Sigmoid colon (tissue), 4 donors: ENCODE measurements at regions not wholly inside any gene's neighbourhood (a gene's known extent, or its start where the extent isn't known, plus 50 kb on each side); places are given as distances from the start of the nearest gene placed in this dataset.
"Not testable (repeated sequence)": the region's sequence is repeated elsewhere in the genome, so short reads cannot be mapped to it uniquely, and the experiment has no call there.

Experiments used
- CTCF ChIP-seq, 4 experiments: fragments of 450-650 bp in 3 of 4; fragments of 200-600 bp in 1 of 4; IDR thresholded peaks; one replicate each; pipeline ENCODE4 v1.5.1; 2016 to 2019; ENCODE audit warnings: antibody characterized with exemption in 4 of 4, mild to moderate bottlenecking in 3 of 4, moderate library complexity in 2 of 4
- EP300 ChIP-seq, 4 donors: sonication (generic); formaldehyde crosslinking; IDR thresholded peaks; one replicate each; pipeline ENCODE4 v1.6.1; 2017; ENCODE audit warnings: antibody characterized with exemption in 4 of 4
- POLR2A ChIP-seq, 2 donors: fragments of 450-650 bp; IDR thresholded peaks; one replicate each; pipeline ENCODE4 v1.6.1; 2016; ENCODE audit warnings: antibody characterized with exemption in 2 of 2, mild to moderate bottlenecking in 2 of 2, moderate library complexity in 2 of 2

DNA sequence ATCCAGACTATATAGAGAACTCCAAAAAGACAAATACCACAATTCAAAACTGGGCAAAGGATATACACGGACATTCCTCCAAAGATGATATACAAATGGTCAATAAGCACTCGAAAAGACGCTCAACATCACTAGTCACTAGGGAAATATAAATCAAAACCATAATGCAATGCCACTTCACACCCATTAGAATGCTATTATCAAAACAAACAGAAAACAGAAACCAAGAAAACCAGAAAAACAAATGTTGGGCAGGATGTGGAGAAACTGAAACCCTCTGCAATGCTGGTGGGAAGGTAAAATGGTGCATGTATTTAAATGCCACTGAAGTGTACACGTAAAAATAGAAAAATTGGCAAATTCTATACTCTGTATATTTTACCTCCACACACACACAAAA lies 2664.1 kb upstream of the DEFB115 start:
- TF ChIP-seq POLR2A, EP300, CTCF (IDR thresholded peaks at IDR 0.05): not testable (repeated sequence)
